Small intestine (tissue), 7 donors: ENCODE measurements at regions not wholly inside any gene's neighbourhood (a gene's known extent, or its start where the extent isn't known, plus 50 kb on each side); places are given as distances from the start of the nearest gene placed in this dataset.

ENCODE experiments used
- DNase-seq, 2 donors: peaks; one replicate each; pipeline versions ENCODE4 v3.0.0 to v3.0.0-alpha.2; 2013
- FAIRE-seq: peaks from 2 replicates; lab custom pipeline; 2012; peaks lifted over from hg19 to GRCh38; lab: Jason Lieb, UNC
- H3K27ac ChIP-seq, 3 donors: one replicate each; pipeline ENCODE4 v1.5.1; 2013; ENCODE audit warnings: low read length in 2 of 3, mild to moderate bottlenecking in 2 of 3, control low read depth in 1 of 3, inconsistent platforms in 1 of 3, low read depth in 1 of 3, moderate library complexity in 1 of 3
- H3K27me3 ChIP-seq, 3 donors: one replicate each; pipeline ENCODE4 v1.6.1; 2013; ENCODE audit warnings: low read length in 3 of 3, inconsistent platforms in 1 of 3; ENCODE audit not compliant: control insufficient read depth in 3 of 3, insufficient read depth in 3 of 3
- H3K36me3 ChIP-seq, 3 donors: one replicate each; pipeline ENCODE4 v1.6.1; 2013; ENCODE audit warnings: low read length in 3 of 3, inconsistent platforms in 1 of 3, low read depth in 1 of 3, mild to moderate bottlenecking in 1 of 3, moderate library complexity in 1 of 3; ENCODE audit not compliant: control insufficient read depth in 3 of 3, insufficient read depth in 2 of 3
- H3K4me1 ChIP-seq, 3 donors: one replicate each; pipeline ENCODE4 v1.6.1; 2013; ENCODE audit warnings: low read length in 2 of 3, inconsistent platforms in 1 of 3, low read depth in 1 of 3, mild to moderate bottlenecking in 1 of 3, moderate library complexity in 1 of 3; ENCODE audit not compliant: control insufficient read depth in 3 of 3, insufficient read depth in 2 of 3
- H3K4me3 ChIP-seq, 3 donors: one replicate each; pipeline ENCODE4 v1.5.1; 2013; ENCODE audit warnings: low read length in 3 of 3, control low read depth in 1 of 3, inconsistent platforms in 1 of 3, low read depth in 1 of 3, mild to moderate bottlenecking in 1 of 3, moderate library complexity in 1 of 3
- H3K9me3 ChIP-seq, 2 donors: one replicate each; pipeline ENCODE4 v1.6.1; 2013; ENCODE audit warnings: low read depth in 1 of 2, low read length in 1 of 2; ENCODE audit not compliant: control insufficient read depth in 2 of 2, insufficient read depth in 1 of 2
- WGBS, 3 donors: extraction: QIAGEN DNeasy Blood & Tissue Kit; methylation state at CpG; one replicate each; pipeline ENCODE4 v1.1.7; 2013; 5-methylcytosine and 5-hydroxymethylcytosine counted together
- donor health status: healthy with polysubstance abuse.
- donor health status: control.
- donor health status: control.
- donor health status: Bipolar disorder and iron deficiency.
- donor health status: healthy.

DNA sequence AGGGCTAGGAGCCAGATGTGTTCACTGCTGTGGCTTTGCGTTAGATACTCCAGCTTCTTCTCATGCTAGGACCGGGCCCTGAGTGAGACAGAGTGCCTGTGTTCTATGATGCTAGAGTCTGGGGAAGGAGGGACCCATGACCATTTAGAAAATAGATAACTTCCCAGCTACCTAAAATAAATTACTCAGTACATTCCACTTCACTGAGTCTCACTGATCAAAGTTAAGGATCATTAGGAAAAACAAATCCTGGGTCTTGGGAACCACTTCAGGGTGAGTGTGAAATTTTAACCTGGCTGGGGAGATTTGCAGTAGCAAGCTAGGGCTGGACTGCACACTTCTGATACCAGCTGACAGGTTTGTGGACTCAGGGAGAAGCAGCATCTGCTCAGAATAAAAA lies 138.1 kb downstream of the EMX2 start:
- FAIRE-seq = no peak
- Histone ChIP-seq H3K36me3 (no peaks in the 10 kb centered on the region), H3K4me3 (no peak overlapping the region), H3K27me3 (peaks cover 0 to 10% (median 0%) of the 10 kb centered on the region in 3 donors), H3K4me1 (no peaks in the 10 kb centered on the region), H3K27ac (no peak overlapping the region), H3K9me3 (no peaks in the 10 kb centered on the region)
- 86 to 98% (median 90%) methylated on average over 2 of the region's 2 CpGs for WGBS, 3 donors
- DNase-seq = no peak

- H3K27ac ChIP-seq = no peak overlapping the region
- no peak for FAIRE-seq
- H3K4me3 ChIP-seq = no peak overlapping the region
- peaks cover 0 to 15% (median 0%) of the 10 kb centered on the region in 3 donors for H3K27me3 ChIP-seq
- no peaks in the 10 kb centered on the region for H3K9me3 ChIP-seq
- 87 to 88% (median 87%) methylated on average over 3 of the region's 3 CpGs for WGBS, 3 donors
- no peak for DNase-seq
- no peaks in the 10 kb centered on the region for H3K4me1 ChIP-seq
- H3K36me3 ChIP-seq = no peaks in the 10 kb centered on the region
Measured at GRCh38 chr10:117681104-117681503, 138.6 kb downstream of the EMX2 start.

- 72 to 83% (median 77%) methylated on average over 24 of the region's 24 CpGs for WGBS, 3 donors
- Histone ChIP-seq H3K27ac (no peak overlapping the region), H3K27me3 (peaks cover 0 to 26% (median 0%) of the 10 kb centered on the region in 3 donors), H3K9me3 (no peaks in the 10 kb centered on the region), H3K4me1 (no peaks in the 10 kb centered on the region), H3K4me3 (no peak overlapping the region), H3K36me3 (no peaks in the 10 kb centered on the region)
- FAIRE-seq (no peak), DNase-seq (no peak)
Measured at GRCh38 chr10:117684046-117684610, 141.6 kb downstream of the EMX2 start.

DNA sequence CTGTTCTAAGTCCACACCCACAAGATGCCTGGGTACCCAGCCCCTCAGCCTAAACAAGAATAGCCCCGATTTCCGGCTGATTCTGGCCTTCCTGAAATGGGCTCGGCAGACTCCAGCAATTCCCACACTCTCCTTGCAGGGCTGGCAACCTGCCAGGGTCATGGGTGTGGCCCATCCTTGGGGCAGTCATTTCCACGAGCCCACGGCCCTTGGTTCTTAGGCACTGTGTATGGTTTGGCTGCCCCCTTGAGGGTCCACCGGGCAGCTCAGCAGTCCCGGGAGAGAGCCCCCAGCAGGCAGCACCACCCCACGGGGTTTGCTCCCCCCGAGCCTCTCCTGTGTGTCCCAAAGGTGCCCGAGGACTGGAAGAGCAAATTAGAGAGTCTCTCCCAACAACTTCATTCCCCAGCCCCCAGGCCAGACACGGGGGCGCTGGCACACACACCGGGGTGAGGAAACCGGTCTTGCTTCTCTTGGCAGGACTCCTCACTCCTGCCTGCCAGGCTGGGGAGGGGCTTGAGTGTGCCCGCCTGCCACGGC lies 142.2 kb downstream of the EMX2 start:
- Histone ChIP-seq H3K4me3 (no peak overlapping the region), H3K36me3 (no peaks in the 10 kb centered on the region), H3K9me3 (no peaks in the 10 kb centered on the region), H3K27ac (no peak overlapping the region), H3K4me1 (no peaks in the 10 kb centered on the region), H3K27me3 (peaks cover 0 to 26% (median 0%) of the 10 kb centered on the region in 3 donors)
- FAIRE-seq (no peak), DNase-seq (peak; percentile 24 to 30)
- WGBS, 3 donors = 6 to 33% (median 19%) methylated on average over 14 to 16 of the region's 16 CpGs

DNA sequence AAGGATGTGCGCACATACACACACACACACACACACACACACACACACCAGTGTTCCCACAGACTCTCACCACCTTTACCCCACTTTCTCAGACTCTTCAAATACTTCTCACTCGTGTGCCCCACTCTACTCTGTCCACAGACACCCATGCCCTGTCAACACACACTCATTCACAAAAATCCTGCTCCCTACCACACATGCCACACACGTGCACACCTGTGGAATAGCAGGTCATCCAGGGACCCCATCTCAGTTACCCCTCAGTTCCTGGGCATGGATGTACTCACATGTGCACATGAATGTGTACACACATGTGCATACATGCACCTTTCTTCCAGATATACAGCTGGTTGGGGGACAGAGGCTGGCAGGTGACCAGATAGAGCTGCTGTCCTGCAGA lies 142.9 kb downstream of the EMX2 start:
- Histone ChIP-seq H3K36me3 (no peaks in the 10 kb centered on the region), H3K27me3 (peaks cover 0 to 26% (median 0%) of the 10 kb centered on the region in 3 donors), H3K4me1 (no peaks in the 10 kb centered on the region), H3K4me3 (no peak overlapping the region), H3K27ac (no peak overlapping the region), H3K9me3 (no peaks in the 10 kb centered on the region)
- FAIRE-seq (no peak), DNase-seq (no peak)
- 39 to 70% (median 66%) methylated on average over 2 to 3 of the region's 3 CpGs for WGBS, 3 donors

- Histone ChIP-seq H3K27me3 (peaks cover 0 to 26% (median 0%) of the 10 kb centered on the region in 3 donors), H3K9me3 (no peaks in the 10 kb centered on the region), H3K4me1 (no peaks in the 10 kb centered on the region), H3K4me3 (no peak overlapping the region), H3K36me3 (no peaks in the 10 kb centered on the region), H3K27ac (no peak overlapping the region)
- FAIRE-seq (no peak), DNase-seq (no peak)
- 68 to 72% (median 71%) methylated on average over 4 of the region's 4 CpGs for WGBS, 3 donors
Measured at GRCh38 chr10:117686606-117687005, 144.1 kb downstream of the EMX2 start.

GRCh38 chr10:117688358-117688757 lies 145.8 kb downstream of the EMX2 start:
- H3K27ac ChIP-seq = no peak overlapping the region
- FAIRE-seq (no peak), DNase-seq (no peak)
- no peaks in the 10 kb centered on the region for H3K4me1 ChIP-seq
- no peaks in the 10 kb centered on the region for H3K9me3 ChIP-seq
- no peak overlapping the region for H3K4me3 ChIP-seq
- 36 to 46% (median 39%) methylated on average over 3 of the region's 3 CpGs for WGBS, 3 donors
- H3K27me3 ChIP-seq = peaks cover 0 to 29% (median 0%) of the 10 kb centered on the region in 3 donors
- no peaks in the 10 kb centered on the region for H3K36me3 ChIP-seq

GRCh38 chr10:117689566-117689965 lies 147.0 kb downstream of the EMX2 start:
- no peaks in the 10 kb centered on the region for H3K36me3 ChIP-seq
- H3K27me3 ChIP-seq = peaks cover 0 to 38% (median 0%) of the 10 kb centered on the region in 3 donors
- H3K27ac ChIP-seq = no peak overlapping the region
- DNase-seq (no peak), FAIRE-seq (no peak)
- no peaks in the 10 kb centered on the region for H3K9me3 ChIP-seq
- no peaks in the 10 kb centered on the region for H3K4me1 ChIP-seq
- WGBS, 3 donors = 80 to 84% (median 83%) methylated on average over 5 of the region's 5 CpGs
- H3K4me3 ChIP-seq = no peak overlapping the region

GRCh38 chr10:117690359-117690758 lies 147.8 kb downstream of the EMX2 start:
- H3K4me3 ChIP-seq = no peak overlapping the region
- no peaks in the 10 kb centered on the region for H3K4me1 ChIP-seq
- WGBS, 3 donors = 75 to 80% (median 78%) methylated on average over 6 of the region's 6 CpGs
- DNase-seq = no peak
- H3K27ac ChIP-seq = no peak overlapping the region
- H3K27me3 ChIP-seq = peaks cover 0 to 31% (median 0%) of the 10 kb centered on the region in 3 donors
- H3K36me3 ChIP-seq = no peaks in the 10 kb centered on the region
- no peaks in the 10 kb centered on the region for H3K9me3 ChIP-seq
- no peak for FAIRE-seq
